ENCODE measurements at regions not wholly inside any gene's neighbourhood (a gene's known extent, or its start where the extent isn't known, plus 50 kb on each side); places are given as distances from the start of the nearest gene placed in this dataset.

DNA sequence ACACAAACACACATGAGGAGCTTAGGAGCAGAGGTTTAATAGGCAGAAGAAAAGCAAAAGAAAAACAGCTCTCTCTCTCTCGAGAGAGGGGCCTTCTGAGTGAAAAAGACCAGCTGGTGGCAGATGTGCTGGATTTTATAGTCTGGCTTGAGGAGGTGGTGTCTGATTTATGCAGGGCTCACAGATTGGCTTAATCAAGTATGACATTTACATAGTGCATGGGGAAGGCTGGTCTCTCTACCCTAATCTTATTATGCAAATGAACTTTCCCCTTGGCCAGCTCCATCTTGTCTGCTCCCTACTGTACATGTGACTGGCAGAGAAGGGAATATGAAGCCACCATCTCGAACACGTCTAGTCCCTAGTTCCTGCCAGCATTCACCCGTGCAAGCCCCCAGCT is 219.5 kb upstream of the ZNF804B start:
- TF ChIP-seq, protein P1, sequence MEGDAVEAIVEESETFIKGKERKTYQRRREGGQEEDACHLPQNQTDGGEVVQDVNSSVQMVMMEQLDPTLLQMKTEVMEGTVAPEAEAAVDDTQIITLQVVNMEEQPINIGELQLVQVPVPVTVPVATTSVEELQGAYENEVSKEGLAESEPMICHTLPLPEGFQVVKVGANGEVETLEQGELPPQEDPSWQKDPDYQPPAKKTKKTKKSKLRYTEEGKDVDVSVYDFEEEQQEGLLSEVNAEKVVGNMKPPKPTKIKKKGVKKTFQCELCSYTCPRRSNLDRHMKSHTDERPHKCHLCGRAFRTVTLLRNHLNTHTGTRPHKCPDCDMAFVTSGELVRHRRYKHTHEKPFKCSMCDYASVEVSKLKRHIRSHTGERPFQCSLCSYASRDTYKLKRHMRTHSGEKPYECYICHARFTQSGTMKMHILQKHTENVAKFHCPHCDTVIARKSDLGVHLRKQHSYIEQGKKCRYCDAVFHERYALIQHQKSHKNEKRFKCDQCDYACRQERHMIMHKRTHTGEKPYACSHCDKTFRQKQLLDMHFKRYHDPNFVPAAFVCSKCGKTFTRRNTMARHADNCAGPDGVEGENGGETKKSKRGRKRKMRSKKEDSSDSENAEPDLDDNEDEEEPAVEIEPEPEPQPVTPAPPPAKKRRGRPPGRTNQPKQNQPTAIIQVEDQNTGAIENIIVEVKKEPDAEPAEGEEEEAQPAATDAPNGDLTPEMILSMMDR (IDR thresholded peaks at IDR 0.05; ENCODE audit: low read depth, low read length) = no peak
- DNase-seq (ENCODE audit: low read depth in 1 of 2, low spot score in 1 of 2) = no peak
- Histone ChIP-seq H3K27me3 (no peaks in the 10 kb centered on the region), H3K4me1 (ENCODE audit: low read depth) (no peaks in the 10 kb centered on the region), H3K9me3 (ENCODE audit: low read depth) (peaks cover under 1% of the 10 kb centered on the region), H3K36me3 (no peaks in the 10 kb centered on the region), H3K27ac (no peak overlapping the region), H3K4me3 (no peak overlapping the region)

DNA sequence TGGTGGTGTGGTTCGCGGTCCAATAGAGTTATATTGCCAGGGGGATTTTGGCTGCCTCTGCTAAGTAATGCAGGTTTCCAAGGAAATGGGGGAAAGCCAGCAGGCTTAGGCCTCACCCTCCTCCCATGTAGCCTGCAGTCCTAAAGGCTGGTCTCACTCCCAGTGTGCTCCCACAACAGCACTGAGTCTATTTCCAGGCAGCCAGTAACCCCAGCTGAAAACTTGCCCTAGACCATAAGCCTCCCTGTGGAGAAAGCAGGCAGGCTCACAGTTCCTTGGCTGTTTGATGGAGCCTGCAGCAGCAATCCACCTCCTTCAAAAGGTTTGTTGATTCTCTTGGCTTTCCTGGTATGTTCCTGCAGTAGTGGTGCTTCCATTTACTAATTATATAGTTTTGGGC is 220.0 kb upstream of the ZNF804B start:
- TF ChIP-seq, protein P1 (IDR thresholded peaks at IDR 0.05; ENCODE audit: low read depth, low read length) = no peak
- Histone ChIP-seq H3K36me3 (no peaks in the 10 kb centered on the region), H3K9me3 (ENCODE audit: low read depth) (peaks cover 2% of the 10 kb centered on the region), H3K4me3 (no peak overlapping the region), H3K4me1 (ENCODE audit: low read depth) (no peaks in the 10 kb centered on the region), H3K27me3 (no peaks in the 10 kb centered on the region), H3K27ac (no peak overlapping the region)
- DNase-seq (ENCODE audit: low read depth in 1 of 2, low spot score in 1 of 2) = no peak

DNA sequence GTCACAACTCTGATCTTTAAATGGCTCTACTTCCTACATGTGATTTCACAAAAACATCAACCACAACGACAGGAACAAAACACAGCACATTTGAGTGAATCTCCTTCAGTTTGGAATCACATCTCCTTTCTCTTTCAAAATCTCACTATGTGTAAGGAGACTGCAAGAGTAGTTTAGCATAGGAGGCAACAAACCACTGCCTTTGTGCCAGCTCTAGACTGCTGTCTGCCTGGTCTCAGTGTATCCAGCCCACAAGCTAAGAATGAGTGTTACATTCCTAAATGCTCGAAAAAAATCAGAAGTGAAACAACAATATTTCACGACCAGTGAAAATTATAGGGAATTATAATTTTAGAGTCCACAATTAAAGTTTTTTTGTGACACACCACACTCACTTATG is 217.0 kb upstream of the STEAP4 start:
- peak overlapping the region; percentile 51 for H3K27ac ChIP-seq
- no peak overlapping the region for H3K4me3 ChIP-seq
- peaks cover 7% of the 10 kb centered on the region for H3K4me1 ChIP-seq (ENCODE audit: low read depth)
- TF ChIP-seq, protein P1 (IDR thresholded peaks at IDR 0.05; ENCODE audit: low read depth, low read length) = no peak
- no peak for DNase-seq (ENCODE audit: low read depth in 1 of 2, low spot score in 1 of 2)
- H3K9me3 ChIP-seq (ENCODE audit: low read depth) = no peaks in the 10 kb centered on the region
- no peaks in the 10 kb centered on the region for H3K36me3 ChIP-seq
- H3K27me3 ChIP-seq = no peaks in the 10 kb centered on the region

DNA sequence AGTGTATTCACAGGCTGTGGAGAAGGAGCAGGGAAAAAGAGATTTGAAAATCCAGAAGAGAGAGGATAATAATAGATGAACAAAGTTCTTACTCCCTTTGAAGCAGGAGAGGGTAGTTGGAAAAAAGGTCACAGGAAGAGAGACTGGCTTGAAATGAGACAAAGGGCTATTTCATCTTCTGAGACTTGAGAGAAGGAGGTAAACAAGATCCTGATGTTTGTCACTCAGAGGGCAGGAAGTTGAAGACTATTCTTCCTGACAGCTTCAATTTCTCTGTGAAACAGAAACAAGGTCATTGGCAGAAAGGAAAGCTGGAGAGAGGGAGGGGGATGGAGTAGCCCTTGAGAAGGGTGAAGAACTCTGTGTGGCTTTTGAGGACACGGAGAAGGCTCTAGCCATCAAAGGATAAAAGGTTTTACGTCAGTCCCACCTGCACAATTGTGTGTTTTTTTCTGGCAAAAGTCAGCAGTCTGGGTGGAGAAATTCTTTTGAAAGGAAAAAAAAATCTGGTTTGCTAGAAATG is 216.1 kb upstream of the STEAP4 start:
- DNase-seq (ENCODE audit: low read depth in 1 of 2, low spot score in 1 of 2) = peak in 1 of 2 donors; percentile 21
- TF ChIP-seq, protein P1 (IDR thresholded peaks at IDR 0.05; ENCODE audit: low read depth, low read length) = no peak
- Histone ChIP-seq H3K4me3 (no peak overlapping the region), H3K4me1 (ENCODE audit: low read depth) (peaks cover 7% of the 10 kb centered on the region), H3K9me3 (ENCODE audit: low read depth) (no peaks in the 10 kb centered on the region), H3K27ac (no peak overlapping the region), H3K36me3 (no peaks in the 10 kb centered on the region), H3K27me3 (no peaks in the 10 kb centered on the region)

DNA sequence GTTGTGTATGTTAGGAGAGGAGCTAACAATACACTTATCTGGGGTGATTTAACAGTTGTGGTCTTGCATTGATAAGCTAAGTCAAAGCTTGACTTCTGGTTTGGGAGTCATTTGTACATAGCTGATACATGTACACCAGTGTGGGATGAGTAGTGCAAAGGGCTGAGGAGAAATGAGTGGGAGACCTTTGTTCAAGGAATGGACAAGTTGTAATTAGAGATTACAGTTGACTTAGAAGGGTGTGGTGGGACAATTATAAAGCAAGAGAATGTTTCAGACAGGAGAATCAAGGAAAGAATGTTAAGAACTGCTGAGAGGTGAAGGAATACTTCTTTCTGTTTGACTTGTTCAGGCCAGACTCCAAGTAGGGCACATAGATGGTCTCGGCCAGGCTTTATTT is 209.7 kb upstream of the STEAP4 start:
- Histone ChIP-seq H3K4me3 (no peak overlapping the region), H3K9me3 (ENCODE audit: low read depth) (no peaks in the 10 kb centered on the region), H3K27me3 (no peaks in the 10 kb centered on the region), H3K4me1 (ENCODE audit: low read depth) (no peaks in the 10 kb centered on the region), H3K36me3 (no peaks in the 10 kb centered on the region), H3K27ac (no peak overlapping the region)
- no peak for DNase-seq (ENCODE audit: low read depth in 1 of 2, low spot score in 1 of 2)
- TF ChIP-seq, protein P1 (IDR thresholded peaks at IDR 0.05; ENCODE audit: low read depth, low read length) = no peak

DNA sequence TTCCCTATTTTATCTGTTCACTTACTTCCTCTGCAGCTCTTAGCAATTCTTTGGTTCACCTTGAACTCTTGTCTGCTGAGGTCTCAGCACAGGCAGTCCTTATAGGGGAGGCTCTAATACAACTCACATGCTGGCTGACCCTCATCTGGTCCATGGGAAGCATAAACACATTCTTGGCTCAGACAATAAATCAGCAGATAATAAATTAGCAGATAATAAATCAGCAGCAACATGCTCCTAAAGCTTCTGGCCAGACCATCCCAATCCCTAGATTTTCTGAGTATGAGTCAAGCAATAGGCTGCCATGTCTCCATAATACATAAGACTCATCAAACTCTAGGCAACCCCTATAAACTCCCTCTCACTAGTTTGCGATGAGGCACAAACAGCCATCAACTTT is 208.6 kb upstream of the STEAP4 start:
- no peak overlapping the region for H3K27ac ChIP-seq
- TF ChIP-seq, protein P1 (IDR thresholded peaks at IDR 0.05; ENCODE audit: low read depth, low read length) = no peak
- H3K4me1 ChIP-seq (ENCODE audit: low read depth) = no peaks in the 10 kb centered on the region
- H3K4me3 ChIP-seq = no peak overlapping the region
- H3K36me3 ChIP-seq = no peaks in the 10 kb centered on the region
- H3K9me3 ChIP-seq (ENCODE audit: low read depth) = no peaks in the 10 kb centered on the region
- DNase-seq (ENCODE audit: low read depth in 1 of 2, low spot score in 1 of 2) = no peak
- H3K27me3 ChIP-seq = no peaks in the 10 kb centered on the region
